Rectal smooth muscle tissue (tissue), 1 donor: ENCODE measurements at regions not wholly inside any gene's neighbourhood (a gene's known extent, or its start where the extent isn't known, plus 50 kb on each side); places are given as distances from the start of the nearest gene placed in this dataset.

Experiments
- H3K27ac ChIP-seq: one replicate; pipeline ENCODE4 v1.7.0; 2013; ENCODE audit warnings: low read depth, low read length, inconsistent platforms
- H3K27me3 ChIP-seq: one replicate; pipeline ENCODE4 v1.7.0; 2013; ENCODE audit warnings: low read length; ENCODE audit not compliant: control insufficient read depth, insufficient read depth
- H3K36me3 ChIP-seq: one replicate; pipeline ENCODE4 v1.7.0; 2013; ENCODE audit warnings: low read length; ENCODE audit not compliant: control insufficient read depth, insufficient read depth
- H3K4me1 ChIP-seq: one replicate; pipeline ENCODE4 v1.7.0; 2013; ENCODE audit warnings: low read length; ENCODE audit not compliant: control insufficient read depth, insufficient read depth
- H3K4me3 ChIP-seq: one replicate; pipeline ENCODE4 v1.7.0; 2013; ENCODE audit warnings: low read length
- H3K9ac ChIP-seq: one replicate; pipeline ENCODE4 v1.7.0; 2013; ENCODE audit warnings: low read length

DNA sequence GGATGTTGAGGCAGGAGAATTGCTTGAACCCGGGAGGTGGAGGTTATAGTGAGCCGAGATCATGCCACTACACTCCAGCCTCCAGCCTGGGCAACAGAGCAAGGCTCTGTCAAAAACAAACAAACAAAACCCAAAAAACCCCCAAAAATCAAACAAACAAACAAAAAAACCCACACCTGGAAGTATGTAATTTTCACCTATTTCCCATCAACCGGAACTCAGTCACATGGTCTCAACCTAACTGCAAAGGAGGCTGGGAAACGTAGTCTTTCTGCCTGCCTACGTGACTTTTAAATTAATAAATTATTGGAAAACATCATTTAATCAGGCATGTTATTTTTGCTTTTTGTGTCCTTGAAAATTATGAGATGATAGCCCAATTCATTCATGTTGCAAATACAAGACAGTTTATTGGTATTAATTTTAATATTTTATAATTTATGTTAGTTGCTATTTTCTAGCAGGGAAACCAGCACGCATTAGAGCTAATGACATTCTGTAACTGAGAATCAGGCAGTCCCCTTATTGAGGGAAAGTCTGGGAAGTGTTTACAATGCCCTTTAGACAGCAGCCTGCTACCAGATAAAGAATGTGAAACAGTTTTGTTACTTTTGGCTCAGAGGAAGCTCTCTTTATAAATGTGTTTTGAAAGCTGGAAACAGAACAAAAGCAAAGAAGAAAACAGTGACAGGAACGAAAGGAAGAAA, 110.3 kb downstream of the NXNL2 start:
- Histone ChIP-seq H3K4me3 (no peak overlapping the region), H3K27ac (no peak overlapping the region)

DNA sequence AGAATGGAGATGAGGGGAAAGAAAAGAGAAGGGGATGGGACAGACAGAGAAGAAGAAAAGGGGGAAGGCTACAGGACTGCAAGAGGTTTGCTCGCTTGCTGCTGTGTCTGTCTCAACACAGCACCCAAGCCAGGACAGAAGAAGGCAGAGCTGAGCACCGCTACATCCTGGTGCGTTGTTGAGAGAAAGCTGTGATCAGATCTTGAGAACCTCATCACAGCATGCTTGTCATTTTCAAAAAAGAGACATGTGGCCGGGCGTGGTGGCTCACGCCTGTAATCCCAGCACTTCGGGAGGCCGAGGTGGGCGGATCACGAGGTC, 110.9 kb downstream of the NXNL2 start:
- no peak overlapping the region for H3K9ac ChIP-seq
- no peaks in the 10 kb centered on the region for H3K27me3 ChIP-seq
- H3K4me3 ChIP-seq, result no peak overlapping the region
- H3K36me3 ChIP-seq, result no peaks in the 10 kb centered on the region
- peaks cover 4% of the 10 kb centered on the region for H3K4me1 ChIP-seq
- H3K27ac ChIP-seq, result no peak overlapping the region

More for the DNA sequence above, 110.3 kb downstream of the NXNL2 start:
- no peak overlapping the region for H3K9ac ChIP-seq
- no peaks in the 10 kb centered on the region for H3K36me3 ChIP-seq
- H3K27me3 ChIP-seq, result no peaks in the 10 kb centered on the region
- peaks cover 4% of the 10 kb centered on the region for H3K4me1 ChIP-seq

DNA sequence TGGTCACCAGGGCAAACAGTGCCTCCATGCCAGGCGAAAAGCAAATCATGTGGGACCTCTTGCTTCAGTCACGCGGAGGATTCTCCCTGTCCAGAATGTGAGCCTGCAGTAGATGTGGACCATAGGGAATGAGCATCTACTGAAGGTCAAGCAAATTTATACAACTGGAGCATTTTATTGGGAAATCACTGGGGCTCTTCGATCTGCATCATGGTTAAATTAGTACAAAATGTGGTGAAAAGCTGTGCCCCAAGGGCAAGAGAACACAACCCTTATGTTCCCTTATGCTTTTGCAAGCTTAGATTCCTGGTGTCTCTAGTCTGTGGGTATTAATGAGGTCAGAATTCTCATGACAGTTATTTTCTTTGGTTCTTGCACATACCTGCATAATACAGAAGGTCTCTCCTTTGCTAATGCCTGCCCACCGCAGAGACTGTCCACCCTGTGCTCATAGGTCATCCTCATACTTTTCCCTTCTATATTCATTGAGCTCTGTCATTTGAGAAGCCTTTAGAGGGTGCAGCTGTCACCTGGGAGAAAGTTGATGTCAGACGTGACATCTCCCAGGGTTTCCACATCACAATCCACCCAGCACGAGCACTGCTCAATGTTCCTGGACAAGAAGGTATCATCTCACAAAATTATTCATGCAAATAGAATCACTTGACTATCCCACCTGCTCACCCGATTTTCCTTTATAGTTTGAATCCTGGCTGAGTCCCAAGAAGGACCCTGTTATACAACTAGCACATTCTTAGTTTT, 111.7 kb downstream of the NXNL2 start:
- H3K27me3 ChIP-seq, result no peaks in the 10 kb centered on the region
- no peaks in the 10 kb centered on the region for H3K36me3 ChIP-seq
- no peak overlapping the region for H3K4me3 ChIP-seq
- peaks cover 4% of the 10 kb centered on the region for H3K4me1 ChIP-seq
- no peak overlapping the region for H3K9ac ChIP-seq
- H3K27ac ChIP-seq, result no peak overlapping the region

DNA sequence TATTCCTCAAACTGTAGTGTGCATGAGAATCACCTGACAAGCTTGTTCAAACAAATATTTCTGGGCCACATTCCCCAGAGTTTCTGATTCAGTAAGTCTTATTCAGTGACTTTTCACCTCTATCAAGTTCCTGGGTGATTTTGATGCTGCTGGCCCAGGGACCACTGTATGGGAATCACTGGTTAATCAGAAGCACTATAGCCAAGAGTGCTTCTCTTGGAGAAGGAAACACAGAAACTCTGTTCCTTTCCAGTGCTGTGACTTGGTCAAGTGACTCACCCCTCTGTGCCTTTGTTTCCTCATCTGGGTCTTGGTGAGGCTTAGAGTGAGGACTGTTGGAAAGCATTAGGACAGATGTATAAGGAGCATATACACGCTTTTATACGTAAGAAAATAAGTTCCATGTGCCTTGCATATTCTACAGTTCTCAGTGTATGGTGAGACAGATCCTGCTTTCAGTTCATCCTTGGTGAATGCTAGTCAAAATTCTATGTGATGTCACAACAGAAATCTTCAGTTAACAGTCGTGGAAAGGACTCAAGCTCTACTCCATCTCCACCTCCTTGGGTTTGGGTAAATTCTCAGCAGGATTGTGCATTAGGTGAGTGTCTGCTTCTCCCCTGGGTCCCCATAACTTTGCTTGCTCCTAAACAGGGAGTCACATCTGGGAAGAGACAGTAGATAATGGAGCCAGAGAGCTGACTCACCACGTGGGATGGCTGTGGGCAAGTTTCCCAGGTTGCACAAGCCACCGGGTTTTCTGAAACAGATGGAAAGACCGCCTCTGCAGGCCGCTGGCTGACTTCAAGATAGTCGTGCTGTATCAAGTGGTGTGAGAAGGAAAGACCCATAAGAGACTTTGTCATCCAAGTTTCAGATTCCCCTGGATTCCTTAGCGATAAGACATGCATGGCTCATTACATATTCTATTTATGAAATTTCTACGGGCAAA, 117.0 kb downstream of the NXNL2 start:
- H3K4me3 ChIP-seq, result no peak overlapping the region
- peak overlapping the region; percentile 65 for H3K27ac ChIP-seq
- no peak overlapping the region for H3K9ac ChIP-seq
- no peaks in the 10 kb centered on the region for H3K36me3 ChIP-seq
- H3K27me3 ChIP-seq, result no peaks in the 10 kb centered on the region
- peaks cover 5% of the 10 kb centered on the region for H3K4me1 ChIP-seq

DNA sequence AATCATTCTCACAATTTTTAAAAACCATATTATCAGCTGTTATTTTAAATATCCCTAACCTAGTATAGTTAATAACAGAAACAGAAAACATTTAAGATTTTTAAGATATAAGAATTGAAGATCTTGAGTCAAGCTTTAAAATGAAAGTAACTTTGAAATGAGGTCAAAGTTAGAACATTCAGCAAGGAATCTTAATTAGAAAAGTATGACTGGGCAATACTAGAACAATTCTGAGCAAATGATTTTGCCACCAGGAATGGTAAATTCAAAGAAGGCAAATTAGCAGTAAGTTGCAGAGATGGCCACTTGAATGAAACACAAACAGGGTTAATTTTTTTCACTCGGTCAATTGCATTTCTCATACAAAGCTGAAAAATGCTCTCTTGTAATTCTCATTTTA, 117.9 kb downstream of the NXNL2 start:
- peak overlapping the region; percentile 65 for H3K27ac ChIP-seq
- no peak overlapping the region for H3K4me3 ChIP-seq
- no peak overlapping the region for H3K9ac ChIP-seq
- no peaks in the 10 kb centered on the region for H3K27me3 ChIP-seq
- H3K4me1 ChIP-seq, result peaks cover 5% of the 10 kb centered on the region
- H3K36me3 ChIP-seq, result no peaks in the 10 kb centered on the region

DNA sequence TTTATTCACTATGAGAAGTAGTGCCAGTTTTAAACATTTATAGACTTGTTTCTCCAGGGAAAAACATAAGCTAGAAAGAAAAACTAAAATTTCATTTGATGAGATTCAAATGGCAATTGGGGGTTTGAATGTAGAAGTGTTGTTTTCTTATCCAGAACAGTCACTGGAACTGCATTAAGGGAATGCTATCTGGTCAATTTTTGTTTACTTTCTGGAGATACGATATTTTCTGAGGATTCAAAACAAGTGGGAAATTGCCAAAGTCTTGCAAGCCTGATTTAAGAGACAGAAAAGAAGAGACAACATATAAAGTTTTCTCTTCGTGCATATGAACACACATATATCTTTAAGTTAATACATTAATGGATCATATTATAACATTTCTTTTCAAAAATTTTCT, 118.4 kb downstream of the NXNL2 start:
- H3K4me1 ChIP-seq, result peaks cover 5% of the 10 kb centered on the region
- H3K27me3 ChIP-seq, result no peaks in the 10 kb centered on the region
- H3K4me3 ChIP-seq, result no peak overlapping the region
- H3K36me3 ChIP-seq, result no peaks in the 10 kb centered on the region
- H3K27ac ChIP-seq, result no peak overlapping the region
- H3K9ac ChIP-seq, result no peak overlapping the region

DNA sequence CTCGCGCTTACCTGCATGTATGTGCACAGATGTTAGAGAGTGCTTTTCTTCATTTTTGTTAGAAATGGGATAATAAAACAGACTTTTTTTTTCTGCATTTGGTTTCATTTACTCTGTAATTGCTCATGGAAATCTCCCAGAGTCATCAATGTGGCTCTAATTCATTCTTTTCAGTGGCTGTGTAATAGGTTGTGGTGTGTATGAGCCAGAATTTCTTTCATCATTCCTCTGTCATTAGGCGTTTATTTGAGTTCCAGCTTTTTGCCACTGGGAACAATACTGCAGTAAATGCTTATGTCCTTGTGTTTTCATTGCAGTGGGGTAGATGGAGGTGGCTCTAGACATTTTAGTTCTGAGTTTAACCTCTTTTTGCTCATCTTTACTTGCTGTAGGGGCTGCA, 118.9 kb downstream of the NXNL2 start:
- Histone ChIP-seq H3K27ac (no peak overlapping the region), H3K4me1 (peaks cover 5% of the 10 kb centered on the region)

DNA sequence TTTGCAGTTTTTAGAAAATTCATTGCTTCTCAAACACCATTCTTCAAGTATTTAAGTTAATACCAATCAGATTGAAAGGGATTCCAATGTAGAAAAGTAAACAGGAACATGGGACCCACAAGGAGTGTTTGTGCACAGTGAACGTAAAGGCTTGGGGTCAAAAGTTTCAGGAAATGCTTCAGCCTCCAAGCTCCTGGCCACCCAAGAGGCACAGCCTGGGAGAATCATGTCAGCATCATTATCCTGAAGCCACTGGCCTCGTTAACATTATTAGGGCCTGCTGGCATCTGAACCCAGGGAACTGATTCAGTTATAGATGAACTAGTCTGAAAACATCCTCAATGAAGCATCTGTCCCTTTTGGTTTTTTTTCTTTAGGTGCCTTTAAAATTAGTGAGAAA, 122.9 kb downstream of the NXNL2 start:
- no peaks in the 10 kb centered on the region for H3K4me1 ChIP-seq
- no peak overlapping the region for H3K27ac ChIP-seq
- H3K9ac ChIP-seq, result no peak overlapping the region
- no peaks in the 10 kb centered on the region for H3K36me3 ChIP-seq
- H3K4me3 ChIP-seq, result no peak overlapping the region
- no peaks in the 10 kb centered on the region for H3K27me3 ChIP-seq

More for the DNA sequence above, 118.9 kb downstream of the NXNL2 start:
- no peak overlapping the region for H3K4me3 ChIP-seq
- no peak overlapping the region for H3K9ac ChIP-seq
- no peaks in the 10 kb centered on the region for H3K27me3 ChIP-seq
- no peaks in the 10 kb centered on the region for H3K36me3 ChIP-seq

DNA sequence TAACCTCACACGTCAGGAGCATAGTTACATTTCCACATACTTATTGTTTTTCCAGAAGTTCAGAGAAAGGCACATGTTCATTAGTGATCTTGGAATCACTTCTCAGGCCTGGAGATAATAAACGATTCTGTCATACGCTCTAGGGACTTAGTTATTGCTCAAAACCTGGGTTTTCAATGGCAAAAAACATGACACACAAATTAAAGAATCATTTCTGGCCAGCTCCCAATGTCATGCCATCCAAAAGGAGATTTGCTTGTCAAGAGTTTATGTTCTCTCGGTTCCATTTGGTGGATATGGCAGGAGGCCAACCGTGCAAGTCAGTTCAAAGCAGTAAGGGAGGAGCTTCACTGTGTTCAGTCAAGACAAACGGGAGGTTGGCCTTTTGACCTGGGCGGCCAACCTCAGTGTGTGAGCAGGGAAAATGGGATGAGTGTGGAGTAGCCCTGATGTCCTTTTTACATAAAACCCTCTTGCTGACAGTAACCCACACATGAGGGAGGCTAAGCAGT, 123.4 kb downstream of the NXNL2 start:
- Histone ChIP-seq H3K27me3 (no peaks in the 10 kb centered on the region), H3K9ac (no peak overlapping the region), H3K4me1 (no peaks in the 10 kb centered on the region), H3K4me3 (no peak overlapping the region), H3K36me3 (no peaks in the 10 kb centered on the region), H3K27ac (no peak overlapping the region)

DNA sequence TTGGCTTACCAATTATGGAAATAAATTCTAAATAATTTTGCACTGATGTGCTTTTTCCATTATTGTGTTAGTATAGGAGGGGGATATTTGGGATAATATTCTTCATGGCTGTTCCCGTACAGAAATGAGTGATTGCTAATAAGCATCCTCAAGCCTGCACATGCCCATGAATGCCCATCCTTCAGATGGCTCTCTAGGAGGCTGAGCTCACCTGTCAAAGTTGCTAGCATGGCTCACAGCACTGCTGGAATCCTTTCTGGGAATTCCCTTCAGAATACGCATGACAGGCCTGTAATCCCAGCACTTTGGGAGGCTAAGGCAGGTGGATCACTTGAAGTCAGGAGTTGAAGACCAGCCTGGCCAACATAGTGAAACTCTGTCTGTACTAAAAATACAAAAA, 124.1 kb downstream of the NXNL2 start:
- Histone ChIP-seq H3K9ac (no peak overlapping the region), H3K4me3 (no peak overlapping the region), H3K4me1 (no peaks in the 10 kb centered on the region), H3K27ac (no peak overlapping the region), H3K36me3 (no peaks in the 10 kb centered on the region), H3K27me3 (no peaks in the 10 kb centered on the region)

DNA sequence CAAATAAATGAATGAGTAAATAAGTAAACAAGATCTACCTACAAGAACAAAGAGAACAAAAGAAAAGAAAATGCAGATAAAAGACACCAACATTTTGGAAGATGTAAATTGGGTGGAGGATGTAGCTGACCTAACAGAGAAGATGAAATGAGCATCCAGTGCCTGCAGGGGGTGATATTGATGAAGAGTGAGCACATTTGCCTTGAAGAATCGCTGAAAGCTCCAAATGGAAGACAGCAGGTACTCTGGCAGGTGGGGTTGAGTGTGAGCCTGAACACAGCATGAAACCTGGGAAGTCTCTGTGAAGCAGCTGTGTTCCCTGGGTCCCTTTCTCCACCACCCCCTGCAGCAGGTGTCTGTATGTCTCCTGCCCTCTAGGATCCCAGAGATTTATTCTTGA, 125.6 kb downstream of the NXNL2 start:
- H3K27me3 ChIP-seq, result no peaks in the 10 kb centered on the region
- H3K27ac ChIP-seq, result no peak overlapping the region
- no peaks in the 10 kb centered on the region for H3K4me1 ChIP-seq
- no peak overlapping the region for H3K9ac ChIP-seq
- H3K36me3 ChIP-seq, result no peaks in the 10 kb centered on the region
- no peak overlapping the region for H3K4me3 ChIP-seq

DNA sequence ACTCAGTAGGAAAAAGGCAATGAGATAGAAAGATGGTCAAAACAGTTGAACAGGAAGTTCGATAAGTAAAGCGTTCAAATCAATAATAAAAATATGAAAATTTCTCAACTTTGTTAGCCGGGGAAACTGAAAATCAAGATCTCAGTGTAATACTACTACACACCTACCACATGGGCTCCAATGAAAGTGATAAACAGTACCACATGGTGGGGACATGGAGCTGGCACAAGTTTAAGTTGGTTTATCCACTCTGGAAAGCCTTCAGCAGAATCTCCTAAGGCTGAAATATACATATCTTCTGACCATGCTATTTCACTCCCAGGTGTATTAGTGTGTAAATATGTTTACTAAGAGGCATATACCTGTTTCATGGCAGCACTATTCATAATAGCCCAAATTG, 126.8 kb downstream of the NXNL2 start:
- Histone ChIP-seq H3K36me3 (no peaks in the 10 kb centered on the region), H3K4me3 (no peak overlapping the region), H3K4me1 (no peaks in the 10 kb centered on the region), H3K27ac (no peak overlapping the region), H3K27me3 (no peaks in the 10 kb centered on the region), H3K9ac (no peak overlapping the region)
